GM21717 (cell line): ENCODE measurements at regions not wholly inside any gene's neighbourhood (a gene's known extent, or its start where the extent isn't known, plus 50 kb on each side); places are given as distances from the start of the nearest gene placed in this dataset.

Experiments
- ATAC-seq: cut with Tn5 transposase; IDR thresholded peaks from one replicate; pipeline ENCODE4 v1.9.1; 2021; ENCODE audit warnings: mild to moderate bottlenecking, moderate library complexity; ENCODE audit not compliant: unreplicated experiment

- no peak for ATAC-seq
Measured at GRCh38 chr22:49239264-49240015, 588.2 kb downstream of the BRD1 start.

GRCh38 chr22:49238181-49239141 is 589.2 kb downstream of the BRD1 start:
- no peak for ATAC-seq

GRCh38 chr22:49237703-49238102 is 590.0 kb downstream of the BRD1 start:
- no peak for ATAC-seq

GRCh38 chr22:49237279-49237678 is 590.4 kb downstream of the BRD1 start:
- no peak for ATAC-seq

GRCh38 chr22:49236541-49237075 is 591.1 kb downstream of the BRD1 start:
- ATAC-seq, result no peak

- no peak for ATAC-seq
Measured at GRCh38 chr22:49235463-49236300, 592.0 kb downstream of the BRD1 start.

- ATAC-seq, result no peak
Measured at GRCh38 chr22:49234459-49234858, 593.2 kb downstream of the BRD1 start.

GRCh38 chr22:49233507-49234100 is 594.1 kb downstream of the BRD1 start:
- no peak for ATAC-seq

GRCh38 chr22:49232319-49233067 is 595.2 kb downstream of the BRD1 start:
- no peak for ATAC-seq

GRCh38 chr22:49230194-49230577 is 597.5 kb downstream of the BRD1 start:
- no peak for ATAC-seq

GRCh38 chr22:49229483-49230193 is 598.0 kb downstream of the BRD1 start:
- no peak for ATAC-seq

GRCh38 chr22:49228431-49229037 is 599.1 kb downstream of the BRD1 start:
- no peak for ATAC-seq

- no peak for ATAC-seq
Measured at GRCh38 chr22:49227670-49228069, 600.0 kb downstream of the BRD1 start.

GRCh38 chr22:49226096-49226495 is 601.6 kb downstream of the BRD1 start:
- no peak for ATAC-seq

- ATAC-seq, result no peak
Measured at GRCh38 chr22:49224243-49224642, 603.4 kb downstream of the BRD1 start.

- no peak for ATAC-seq
Measured at GRCh38 chr22:49218142-49218541, 609.5 kb downstream of the BRD1 start.

- ATAC-seq, result no peak
Measured at GRCh38 chr22:49216579-49216978, 611.1 kb downstream of the BRD1 start.

GRCh38 chr22:49215840-49216239 is 611.8 kb downstream of the BRD1 start:
- no peak for ATAC-seq

GRCh38 chr22:49214976-49215375 is 612.7 kb downstream of the BRD1 start:
- no peak for ATAC-seq
